ENCODE measurements at regions not wholly inside any gene's neighbourhood (a gene's known extent, or its start where the extent isn't known, plus 50 kb on each side); places are given as distances from the start of the nearest gene placed in this dataset.

DNA sequence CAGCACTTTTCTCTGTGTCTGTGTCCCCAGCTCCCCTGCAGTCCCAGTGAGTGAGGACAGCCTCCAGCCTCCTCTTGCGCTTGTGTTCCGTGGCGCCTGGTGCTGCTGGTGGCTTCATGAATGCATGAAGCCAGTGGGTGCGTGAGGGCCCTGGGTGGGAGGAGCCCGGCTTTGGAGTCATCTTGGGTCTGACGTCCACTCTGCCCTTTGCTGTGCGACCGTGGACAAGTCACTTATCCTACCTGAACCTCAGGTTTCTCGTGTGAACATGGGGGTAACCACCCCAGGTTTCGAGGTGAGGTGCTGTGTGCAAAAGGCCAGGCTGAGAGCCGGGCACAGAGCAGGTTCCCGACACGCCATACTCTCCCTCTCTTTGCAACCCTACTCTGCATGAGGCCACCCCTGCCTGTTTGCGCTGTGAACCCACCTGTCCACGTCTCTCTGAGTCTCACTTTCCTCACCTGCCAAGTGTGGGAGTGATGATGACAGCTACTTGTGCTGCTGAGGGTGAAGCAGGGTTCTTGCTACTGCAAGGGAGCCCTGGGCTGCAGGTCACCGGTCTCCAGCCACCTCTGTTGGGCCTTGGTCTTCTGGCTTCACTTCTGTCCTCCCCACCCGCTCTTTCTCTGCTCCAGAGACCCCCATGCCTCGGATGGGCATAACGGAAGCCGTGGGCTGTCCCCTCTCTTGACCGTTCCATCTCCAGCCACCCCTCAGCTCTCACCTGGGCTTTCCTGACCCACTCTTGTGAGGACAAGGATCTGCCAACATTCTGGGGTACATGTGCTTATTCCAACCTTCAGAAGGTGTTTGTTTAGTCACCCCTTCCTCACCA lies 537.6 kb downstream of the TBC1D22A start:
- Histone ChIP-seq H3K9ac (ENCODE audit: insufficient read length) (no peak overlapping the region), H3K9me3 (ENCODE audit: low read depth, low read length) (no peaks in the 10 kb centered on the region), H3K4me3 (no peak overlapping the region), H3K36me3 (ENCODE audit: insufficient read depth, low read length) (no peaks in the 10 kb centered on the region), H3K27ac (no peak overlapping the region)
- no peak for DNase-seq (ENCODE audit: low read depth, low spot score)
- no peak for TF ChIP-seq POLR2AphosphoS5 (IDR thresholded peaks at IDR 0.05; ENCODE audit: borderline replicate concordance, low read depth, low read length)
- no peak for TF ChIP-seq EZH2 (IDR thresholded peaks at IDR 0.05)
- TF ChIP-seq FOXP2 (optimal IDR thresholded peaks at IDR 0.05; ENCODE audit: control extremely low read depth, extremely low read length, insufficient read depth), result no peak

DNA sequence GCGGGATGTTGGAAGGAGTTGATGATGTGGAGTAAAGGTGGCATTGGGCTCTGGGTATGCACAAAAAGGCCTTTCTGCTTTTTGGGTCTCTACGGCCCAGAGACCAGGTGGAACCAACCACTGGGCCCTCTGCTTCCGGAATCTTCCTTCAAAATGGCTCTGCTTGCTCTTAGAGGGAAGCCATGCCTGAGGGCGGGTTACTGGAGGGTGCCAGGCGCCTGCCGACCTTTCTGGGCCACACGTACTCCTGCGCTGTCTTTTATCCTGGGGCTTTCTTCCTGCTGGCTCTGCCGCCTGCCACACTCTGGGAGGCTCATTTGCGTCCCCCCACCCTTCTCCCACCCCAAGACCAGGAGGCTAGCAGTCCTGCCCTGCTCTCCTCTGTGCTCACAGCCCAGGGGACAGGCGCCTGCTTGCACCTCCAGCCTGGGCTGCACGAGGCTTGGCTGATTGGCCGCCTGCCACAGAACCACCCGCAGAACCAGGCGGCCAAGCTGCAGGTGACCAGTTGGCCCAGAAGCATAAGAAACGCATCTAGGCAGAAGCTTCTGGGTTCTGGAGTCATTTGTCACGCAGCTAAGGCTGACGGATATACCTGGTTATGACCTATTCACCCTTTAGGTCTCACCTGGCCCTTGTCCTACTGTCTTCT lies 536.9 kb downstream of the TBC1D22A start:
- Histone ChIP-seq H3K27ac (no peak overlapping the region), H3K4me3 (no peak overlapping the region), H3K36me3 (ENCODE audit: insufficient read depth, low read length) (no peaks in the 10 kb centered on the region), H3K9me3 (ENCODE audit: low read depth, low read length) (no peaks in the 10 kb centered on the region), H3K9ac (ENCODE audit: insufficient read length) (no peak overlapping the region)
- TF ChIP-seq POLR2AphosphoS5 (IDR thresholded peaks at IDR 0.05; ENCODE audit: borderline replicate concordance, low read depth, low read length) (no peak), FOXP2 (optimal IDR thresholded peaks at IDR 0.05; ENCODE audit: control extremely low read depth, extremely low read length, insufficient read depth) (no peak), EZH2 (IDR thresholded peaks at IDR 0.05) (no peak)
- no peak for DNase-seq (ENCODE audit: low read depth, low spot score)

DNA sequence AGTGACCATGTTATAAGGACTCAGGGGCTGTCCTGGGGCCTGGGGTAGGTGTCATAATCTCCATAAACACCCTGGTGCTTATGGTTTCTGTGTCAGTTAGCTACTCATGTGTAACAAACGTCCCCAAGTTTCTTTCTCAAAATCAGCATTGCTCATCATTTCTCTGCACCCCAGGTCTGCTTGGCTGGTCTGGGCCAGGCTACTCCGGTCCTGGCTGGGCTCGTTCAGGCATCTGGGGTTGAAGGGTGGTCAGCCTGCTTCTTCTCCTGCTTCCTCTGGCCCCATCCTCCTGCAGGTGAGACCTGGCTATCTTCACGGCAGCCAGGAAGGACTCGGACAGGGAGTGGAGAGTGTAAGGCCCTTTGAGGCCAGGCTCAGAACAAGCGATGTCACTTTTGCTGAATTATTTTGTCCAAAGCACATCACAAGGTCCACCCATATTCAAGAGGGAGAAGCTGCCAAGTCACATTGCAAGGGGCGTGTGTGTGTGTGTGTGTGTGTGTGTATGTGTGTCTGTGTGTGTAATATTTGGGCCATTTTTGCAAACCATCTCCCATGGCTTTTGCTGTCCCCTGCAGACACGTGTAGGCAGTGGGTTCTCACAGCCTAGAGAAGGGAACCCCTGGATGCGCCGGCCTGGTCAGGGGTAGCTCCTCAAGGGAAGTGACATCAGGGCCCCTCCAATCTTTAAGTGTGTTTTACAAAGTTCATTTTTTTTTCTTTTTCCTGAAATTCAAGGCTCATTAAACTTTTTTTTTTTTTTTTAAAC lies 535.8 kb downstream of the TBC1D22A start:
- Histone ChIP-seq H3K9ac (ENCODE audit: insufficient read length) (no peak overlapping the region), H3K27ac (no peak overlapping the region), H3K4me3 (no peak overlapping the region), H3K9me3 (ENCODE audit: low read depth, low read length) (no peaks in the 10 kb centered on the region), H3K36me3 (ENCODE audit: insufficient read depth, low read length) (no peaks in the 10 kb centered on the region)
- TF ChIP-seq EZH2 (IDR thresholded peaks at IDR 0.05) (no peak), POLR2AphosphoS5 (IDR thresholded peaks at IDR 0.05; ENCODE audit: borderline replicate concordance, low read depth, low read length) (no peak), FOXP2 (optimal IDR thresholded peaks at IDR 0.05; ENCODE audit: control extremely low read depth, extremely low read length, insufficient read depth) (no peak)
- no peak for DNase-seq (ENCODE audit: low read depth, low spot score)

DNA sequence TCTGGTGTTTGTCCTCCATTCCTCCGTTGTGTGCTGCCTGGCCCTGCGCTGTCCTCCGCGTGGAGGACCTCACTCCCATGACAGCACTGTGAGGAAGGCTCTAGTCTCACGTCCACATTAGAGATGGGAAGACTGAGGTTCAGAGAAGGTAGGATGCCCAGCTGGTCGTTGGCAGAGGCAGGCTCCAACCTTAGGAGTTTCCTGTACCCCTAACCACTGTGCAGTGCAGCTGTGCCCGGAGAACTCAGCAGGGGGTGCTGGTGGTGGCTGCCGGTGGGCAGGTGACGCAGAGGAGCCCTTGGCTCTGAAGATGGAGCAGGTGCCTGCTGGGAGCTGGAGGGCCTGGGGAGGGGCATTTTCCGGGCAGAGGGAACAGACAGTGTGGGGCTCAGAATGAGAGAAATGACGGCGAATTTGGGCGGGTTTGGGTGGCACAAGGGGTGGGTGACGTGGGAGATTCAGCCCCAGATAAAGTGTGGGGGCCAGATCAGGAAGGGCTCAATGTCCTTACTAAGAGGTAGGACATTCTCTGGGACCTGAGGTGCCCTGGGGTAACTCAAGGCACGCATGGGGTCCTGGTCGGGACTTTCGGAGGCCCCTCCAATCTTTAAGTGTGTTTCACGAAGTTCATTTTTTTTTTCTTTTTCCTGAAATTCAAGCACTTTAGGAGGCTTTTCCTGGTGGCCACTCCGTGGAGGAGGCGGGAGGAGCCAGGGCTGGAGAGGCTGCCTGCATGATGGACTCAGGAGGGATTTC lies 535.0 kb downstream of the TBC1D22A start:
- TF ChIP-seq EZH2 (IDR thresholded peaks at IDR 0.05) (no peak), FOXP2 (optimal IDR thresholded peaks at IDR 0.05; ENCODE audit: control extremely low read depth, extremely low read length, insufficient read depth) (no peak), POLR2AphosphoS5 (IDR thresholded peaks at IDR 0.05; ENCODE audit: borderline replicate concordance, low read depth, low read length) (no peak)
- H3K4me3 ChIP-seq, result no peak overlapping the region
- DNase-seq (ENCODE audit: low read depth, low spot score), result no peak
- H3K27ac ChIP-seq, result no peak overlapping the region
- H3K9me3 ChIP-seq (ENCODE audit: low read depth, low read length), result no peaks in the 10 kb centered on the region
- no peak overlapping the region for H3K9ac ChIP-seq (ENCODE audit: insufficient read length)
- H3K36me3 ChIP-seq (ENCODE audit: insufficient read depth, low read length), result no peaks in the 10 kb centered on the region

DNA sequence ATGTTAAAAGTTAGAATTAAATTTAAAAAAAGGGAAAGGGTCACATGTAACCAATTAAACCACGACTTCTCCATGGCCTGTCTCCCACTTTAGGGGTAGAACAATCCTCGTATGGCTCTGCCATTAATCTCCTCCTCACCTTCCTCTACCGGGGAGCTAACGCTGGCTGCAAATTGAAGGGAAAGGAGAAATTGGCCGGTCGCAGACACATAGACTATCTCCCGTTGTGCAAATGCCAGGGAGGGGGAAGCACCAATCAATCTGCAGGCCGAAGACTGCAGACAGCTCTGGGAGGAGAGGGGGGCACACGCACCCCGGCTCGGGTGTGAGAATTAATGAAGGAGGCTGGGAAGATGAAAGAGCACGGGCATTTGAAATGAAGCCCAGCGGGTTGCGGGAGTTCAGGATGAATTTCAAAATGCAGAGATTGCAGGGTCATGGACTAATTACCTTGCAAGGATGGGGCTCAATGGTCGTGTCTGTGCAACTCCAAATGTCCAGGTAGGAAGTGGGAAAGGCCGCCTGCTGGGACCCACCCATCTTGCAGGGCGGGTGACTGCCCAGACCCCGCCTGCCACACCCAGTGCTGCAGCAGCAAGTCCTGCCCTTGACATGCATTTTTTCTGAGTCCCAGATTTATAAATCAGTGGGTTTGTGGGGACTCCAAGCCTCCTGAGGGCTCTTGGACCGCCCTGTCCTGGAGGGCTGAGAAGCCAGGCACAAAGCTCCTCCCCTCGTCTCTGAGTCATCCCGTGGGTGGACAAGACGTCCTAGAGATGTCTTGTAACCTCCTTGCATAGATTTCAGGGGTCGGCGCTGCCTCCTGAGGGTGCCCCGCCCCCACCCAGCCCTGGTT lies 534.2 kb downstream of the TBC1D22A start:
- Histone ChIP-seq H3K27ac (no peak overlapping the region), H3K9ac (ENCODE audit: insufficient read length) (no peak overlapping the region), H3K36me3 (ENCODE audit: insufficient read depth, low read length) (no peaks in the 10 kb centered on the region), H3K9me3 (ENCODE audit: low read depth, low read length) (no peaks in the 10 kb centered on the region), H3K4me3 (no peak overlapping the region)
- no peak for TF ChIP-seq POLR2AphosphoS5 (IDR thresholded peaks at IDR 0.05; ENCODE audit: borderline replicate concordance, low read depth, low read length)
- TF ChIP-seq EZH2 (IDR thresholded peaks at IDR 0.05), result peak; percentile 70
- DNase-seq (ENCODE audit: low read depth, low spot score), result no peak

DNA sequence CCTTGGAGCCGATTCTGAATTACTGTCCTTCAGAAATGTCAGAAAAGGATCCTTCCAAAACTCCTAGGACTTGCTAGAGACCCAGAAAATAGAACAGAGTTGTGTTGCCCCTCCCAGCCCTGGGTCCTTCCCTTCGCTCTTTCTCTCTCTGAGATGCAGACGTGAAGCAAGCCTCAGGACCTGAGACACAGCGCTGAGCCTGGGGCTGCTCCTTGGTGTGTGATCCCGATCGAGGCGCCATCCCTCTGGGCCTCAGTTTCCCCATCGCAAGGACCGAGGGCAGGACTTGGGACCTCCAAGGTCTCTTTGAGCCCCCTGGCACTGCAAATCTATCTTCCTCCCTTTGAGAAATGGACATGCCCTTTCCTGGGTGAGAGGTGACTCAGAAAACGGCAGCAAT lies 533.5 kb downstream of the TBC1D22A start:
- no peaks in the 10 kb centered on the region for H3K9me3 ChIP-seq (ENCODE audit: low read depth, low read length)
- H3K36me3 ChIP-seq (ENCODE audit: insufficient read depth, low read length), result no peaks in the 10 kb centered on the region
- TF ChIP-seq POLR2AphosphoS5 (IDR thresholded peaks at IDR 0.05; ENCODE audit: borderline replicate concordance, low read depth, low read length) (no peak), FOXP2 (optimal IDR thresholded peaks at IDR 0.05; ENCODE audit: control extremely low read depth, extremely low read length, insufficient read depth) (no peak), EZH2 (IDR thresholded peaks at IDR 0.05) (no peak)
- H3K27ac ChIP-seq, result no peak overlapping the region
- H3K4me3 ChIP-seq, result no peak overlapping the region
- no peak for DNase-seq (ENCODE audit: low read depth, low spot score)
- no peak overlapping the region for H3K9ac ChIP-seq (ENCODE audit: insufficient read length)

DNA sequence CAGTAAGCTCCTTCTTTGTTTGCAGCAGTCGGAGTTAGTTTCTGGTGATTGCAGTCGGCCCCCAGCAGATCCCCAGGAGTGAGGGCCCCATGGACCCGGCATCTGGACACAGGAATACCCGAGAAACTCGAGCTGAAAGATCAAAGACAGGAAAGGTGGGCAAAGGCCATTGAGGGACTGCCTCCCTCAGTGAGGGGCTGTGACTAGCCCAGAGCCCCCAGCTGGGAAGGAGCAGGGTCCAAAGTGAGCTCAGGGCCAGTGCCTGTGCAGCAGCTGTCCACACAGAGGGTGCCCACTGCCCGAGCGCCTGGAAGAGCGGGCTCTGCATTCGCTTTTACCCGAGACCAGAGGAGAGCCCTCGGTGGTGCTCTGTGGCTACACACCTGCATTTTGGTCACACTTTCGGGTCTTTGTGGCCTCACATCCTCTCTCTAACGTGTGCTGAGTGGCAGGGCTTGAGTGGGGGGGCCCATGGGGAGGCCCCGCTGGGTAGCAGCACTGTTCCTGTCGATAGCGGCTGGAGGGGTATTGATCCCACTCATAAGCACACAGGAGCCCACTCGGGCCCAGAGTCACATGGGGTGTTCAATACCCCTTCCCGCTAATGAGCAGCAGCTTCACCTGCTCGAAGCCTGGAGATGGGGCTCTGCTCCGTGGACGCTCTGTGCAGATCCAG lies 532.9 kb downstream of the TBC1D22A start:
- H3K9ac ChIP-seq (ENCODE audit: insufficient read length), result no peak overlapping the region

More for the DNA sequence above, 532.9 kb downstream of the TBC1D22A start:
- Histone ChIP-seq H3K36me3 (ENCODE audit: insufficient read depth, low read length) (no peaks in the 10 kb centered on the region), H3K9me3 (ENCODE audit: low read depth, low read length) (no peaks in the 10 kb centered on the region), H3K27ac (no peak overlapping the region), H3K4me3 (no peak overlapping the region)
- no peak for DNase-seq (ENCODE audit: low read depth, low spot score)
- TF ChIP-seq FOXP2 (optimal IDR thresholded peaks at IDR 0.05; ENCODE audit: control extremely low read depth, extremely low read length, insufficient read depth) (no peak), POLR2AphosphoS5 (IDR thresholded peaks at IDR 0.05; ENCODE audit: borderline replicate concordance, low read depth, low read length) (no peak)
